HL-60/S4 treated with retinoic acid at 250 ng/mL for 4 days and 3 days (cell line): ENCODE measurements at regions not wholly inside any gene's neighbourhood (a gene's known extent, or its start where the extent isn't known, plus 50 kb on each side); places are given as distances from the start of the nearest gene placed in this dataset.

Experiments used
- in situ Hi-C: fragments of 300-500 bp; cut with MboI; formaldehyde crosslinking; loops from 2 replicates; pipeline ENCODE4 v1.7.0; 2022; ENCODE audit warnings: low sequenced_read_pairs

DNA sequence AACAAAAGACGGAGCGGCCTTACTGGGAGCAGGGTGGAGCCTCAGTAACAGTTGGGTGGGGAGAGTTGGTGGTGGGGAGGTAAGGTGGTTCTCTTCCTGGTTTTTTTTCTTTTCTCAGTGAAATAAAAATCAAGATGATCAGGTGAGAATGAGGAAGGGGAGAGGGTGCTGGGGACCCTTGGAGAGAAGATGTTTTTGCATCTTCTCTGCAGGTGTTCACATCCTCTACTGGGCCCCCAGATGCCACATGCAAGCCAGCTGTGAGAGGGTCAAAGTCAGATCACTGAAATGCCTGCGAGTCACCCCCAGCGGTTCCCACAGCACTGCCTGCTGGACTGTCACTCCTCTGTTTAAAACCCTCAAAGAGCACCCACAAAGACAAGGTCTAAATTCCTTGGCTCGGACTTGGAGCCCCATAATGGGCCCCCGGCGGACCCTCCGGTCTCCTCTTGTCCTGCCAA, 69.8 kb upstream of the FHL2 start:
- in situ Hi-C loops, result no loop called here

DNA sequence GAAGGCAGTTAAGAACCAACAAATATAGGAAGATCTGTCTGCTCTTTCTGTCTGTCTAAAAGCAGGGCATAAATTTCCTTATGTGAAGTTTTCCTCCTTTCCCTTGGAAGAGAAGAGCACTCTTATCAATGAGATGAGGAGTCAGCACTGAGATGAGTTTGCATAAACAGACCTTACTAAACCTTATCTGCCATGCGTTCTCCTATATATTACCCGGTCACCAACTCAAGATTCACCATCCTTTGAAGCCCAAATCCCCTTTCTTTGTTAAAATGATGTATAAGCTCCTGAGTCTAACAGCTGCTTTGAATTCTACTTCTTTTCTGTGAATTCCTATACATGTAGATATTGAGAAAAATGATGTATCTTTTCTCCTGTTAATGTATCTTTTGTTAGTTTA, 65.5 kb upstream of the FHL2 start:
- in situ Hi-C loops, result no loop called here

DNA sequence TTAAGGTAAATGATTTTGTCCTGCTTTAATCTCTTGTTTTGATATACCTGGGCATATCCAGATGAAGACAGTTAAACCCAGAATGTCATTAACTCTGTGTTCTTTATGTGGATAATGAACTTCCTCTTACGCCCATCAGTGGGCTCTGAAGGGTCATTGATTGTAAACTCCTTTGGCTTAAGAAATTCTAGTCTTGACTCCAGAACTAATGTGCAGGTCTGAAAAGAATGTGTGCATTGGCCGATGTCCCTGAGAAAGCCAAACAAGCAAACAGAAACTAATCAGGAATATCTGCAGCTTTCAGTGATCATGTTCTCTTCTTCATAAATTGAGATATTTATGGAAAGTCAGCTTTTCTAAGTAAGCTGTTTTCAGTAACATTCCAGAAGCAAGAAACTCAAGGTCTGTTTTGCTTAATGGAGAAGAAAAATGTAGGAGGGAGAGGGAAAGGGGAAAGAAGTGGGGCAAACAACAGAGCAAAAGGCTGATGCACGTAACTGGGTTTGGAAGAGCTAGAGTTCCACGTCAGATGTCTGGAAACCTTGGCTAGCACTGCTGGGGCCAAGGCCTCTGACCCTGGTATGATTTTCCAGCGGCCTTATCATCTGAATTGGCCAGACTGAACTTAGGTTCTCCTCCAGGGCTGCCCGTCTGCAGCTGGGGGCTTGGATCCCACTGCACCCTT, 61.3 kb upstream of the FHL2 start:
- in situ Hi-C loops, result no loop called here

DNA sequence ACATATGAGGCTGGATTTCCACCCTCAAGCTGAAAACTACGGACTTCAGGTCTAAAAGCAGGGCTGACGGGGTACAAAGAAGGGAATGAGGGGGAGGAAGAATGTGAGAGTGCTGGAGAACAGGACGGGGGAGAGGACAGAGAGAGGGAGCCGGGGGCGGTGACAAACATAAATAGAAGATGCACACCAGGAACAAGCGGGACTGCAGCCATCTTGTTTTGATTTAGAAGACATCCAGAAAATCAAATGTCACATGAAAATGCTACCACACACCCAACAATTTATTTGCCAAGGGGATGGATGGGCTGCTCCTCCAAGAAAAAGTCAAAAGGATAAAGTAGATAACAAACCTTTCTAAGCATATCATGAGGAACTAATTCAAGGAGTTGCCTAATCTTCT, 59.2 kb upstream of the FHL2 start:
- in situ Hi-C loops, result no loop called here

DNA sequence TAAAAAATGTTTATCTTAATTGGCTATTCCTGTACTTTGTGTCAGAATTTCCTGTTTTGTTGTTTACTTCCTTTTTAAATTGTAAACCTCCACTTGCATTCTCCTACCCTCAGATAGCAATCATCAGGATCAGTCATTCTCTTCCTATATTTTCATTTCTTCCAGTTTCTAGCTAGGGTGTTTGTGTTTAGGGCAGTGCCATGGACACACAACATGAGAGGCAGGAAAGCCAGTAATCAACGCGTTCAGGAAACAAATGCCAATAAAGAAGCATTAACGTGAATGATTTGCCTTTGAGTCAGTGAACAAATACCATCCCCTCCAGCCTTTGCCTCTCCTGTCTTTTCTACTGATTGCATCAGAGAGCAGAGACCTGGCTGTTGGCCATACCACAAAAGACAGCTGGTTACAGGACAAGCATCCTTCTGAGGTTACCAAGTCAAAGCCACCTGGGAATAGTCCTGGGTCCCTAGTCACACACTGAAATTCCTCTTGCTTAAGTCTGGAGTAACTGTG, 56.7 kb upstream of the FHL2 start:
- in situ Hi-C loops, result no loop called here

DNA sequence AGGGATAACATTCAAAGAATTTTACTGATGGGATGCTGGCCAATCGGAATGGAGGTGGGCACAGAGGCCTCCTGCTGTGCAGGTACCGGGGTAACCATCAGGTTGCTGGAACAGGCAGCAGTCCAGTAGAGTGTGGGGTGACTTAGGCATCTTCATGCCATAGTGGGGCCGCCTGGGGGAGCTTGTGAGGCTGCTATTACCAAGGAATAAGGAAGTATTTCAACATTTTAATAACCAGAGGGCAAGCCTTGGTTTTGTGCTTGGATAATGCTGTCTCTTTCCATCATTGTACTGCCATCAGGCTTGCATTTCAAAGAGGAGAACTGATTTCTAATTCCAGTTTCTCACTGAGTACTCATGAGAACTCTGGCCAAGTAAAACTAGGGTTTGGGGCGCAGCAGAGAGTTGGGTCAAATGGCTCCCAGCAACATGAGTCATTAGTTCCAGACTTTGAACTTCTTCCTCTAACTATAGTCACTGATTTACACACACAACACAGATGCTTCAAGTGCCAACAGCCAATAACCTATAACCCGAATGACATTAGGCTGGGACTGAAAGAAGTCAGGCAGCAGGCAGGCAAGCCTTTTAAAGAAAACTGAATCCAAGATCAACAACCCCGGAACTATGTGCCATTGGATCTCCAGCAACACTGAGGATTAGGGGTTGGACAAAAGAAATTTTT, 56.1 kb upstream of the FHL2 start:
- in situ Hi-C loops, result no loop called here

DNA sequence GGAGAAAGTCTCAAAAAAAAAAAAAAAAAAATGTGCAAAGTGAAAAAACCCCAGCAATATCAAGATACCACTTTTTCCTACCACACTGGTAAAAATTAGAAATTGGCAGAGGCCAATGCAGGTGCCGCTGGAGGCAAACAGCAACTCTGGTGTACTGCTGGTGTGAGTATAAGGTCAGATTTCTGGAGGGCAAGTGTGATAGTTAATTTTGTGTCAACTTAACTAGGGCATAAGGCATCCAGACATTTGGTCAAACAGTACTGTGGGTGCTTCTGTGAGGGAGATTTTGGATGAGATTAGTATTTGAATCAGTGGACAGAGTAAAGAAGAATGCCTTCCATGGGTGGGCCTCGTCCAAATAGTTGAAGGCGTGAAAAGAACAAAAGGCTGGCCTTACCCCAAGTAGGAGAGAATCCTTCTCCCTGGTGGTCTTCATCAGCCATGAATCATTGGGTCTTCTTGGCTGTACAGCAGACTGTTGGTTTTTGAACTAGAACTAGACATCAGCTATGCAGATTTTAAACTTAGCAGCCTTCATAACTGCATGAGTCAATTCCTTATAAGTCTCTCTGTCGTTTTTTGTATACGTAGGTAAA, 52.8 kb upstream of the FHL2 start:
- in situ Hi-C loops, result no loop called here

DNA sequence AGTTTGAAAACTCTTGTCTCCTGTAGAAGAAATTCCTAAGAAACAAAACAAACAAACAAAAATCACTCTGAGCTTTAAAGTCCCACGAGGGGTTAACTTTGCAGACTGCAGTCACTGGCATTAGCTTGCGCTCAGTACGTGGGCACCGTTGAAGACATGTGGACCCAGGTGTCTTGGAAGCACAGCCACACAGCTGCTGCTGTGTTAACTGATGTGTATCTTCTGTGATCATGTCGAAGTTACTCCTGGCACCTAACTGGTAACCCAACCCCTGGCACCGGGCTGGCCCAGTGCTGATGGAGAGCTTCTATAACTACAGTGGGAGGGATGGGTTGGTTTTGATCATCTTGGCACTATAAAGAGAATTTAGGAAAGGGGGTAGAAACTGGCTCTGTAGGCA, 51.6 kb upstream of the FHL2 start:
- in situ Hi-C loops, result no loop called here

DNA sequence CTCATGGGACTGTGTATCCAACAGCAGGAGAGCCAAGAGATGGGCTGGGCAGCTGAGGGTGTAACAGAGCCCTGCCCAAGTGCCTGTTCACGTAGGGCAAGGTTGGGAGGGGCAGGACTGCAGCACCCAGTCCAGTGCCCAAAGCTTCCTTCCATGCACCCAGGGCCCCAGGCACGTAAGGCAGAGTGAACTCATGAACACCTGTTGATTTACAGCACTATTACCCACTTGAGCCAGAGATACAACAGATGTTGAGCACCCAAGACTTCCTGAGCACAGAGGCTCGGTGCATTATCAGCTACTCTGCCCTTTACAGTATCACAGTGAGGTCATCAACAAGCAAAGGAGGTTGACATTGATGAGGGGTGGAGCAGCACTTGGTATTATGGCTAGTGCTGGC, 50.2 kb upstream of the FHL2 start:
- in situ Hi-C loops, result no loop called here
